ENCODE measurements at regions not wholly inside any gene's neighbourhood (a gene's known extent, or its start where the extent isn't known, plus 50 kb on each side); places are given as distances from the start of the nearest gene placed in this dataset.

DNA sequence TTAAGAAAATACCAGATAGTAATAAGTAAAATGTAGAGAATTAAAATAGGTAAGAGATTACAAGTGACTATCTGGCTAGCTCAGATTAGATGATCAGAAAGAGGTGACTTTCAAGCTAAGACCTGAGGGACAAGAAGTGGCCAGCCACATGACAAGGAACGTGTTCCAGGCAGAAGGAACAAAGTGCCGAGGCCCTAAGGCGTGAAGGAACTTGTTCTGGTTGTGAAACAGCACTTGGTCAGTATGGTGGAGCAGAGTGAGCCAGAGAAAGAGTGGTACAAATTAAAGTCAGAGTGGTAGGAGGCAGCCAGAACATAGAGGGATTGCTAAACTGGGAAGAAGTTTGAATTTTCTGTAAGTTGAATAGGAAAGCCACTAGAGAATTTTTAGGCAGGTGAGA is 73.6 kb downstream of the ADRB2 start:
- TF ChIP-seq CEBPB (IDR thresholded peaks at IDR 0.05; ENCODE audit: low read depth, low read length) = no peak
- no peak for TF ChIP-seq SUZ12 (IDR thresholded peaks at IDR 0.05; ENCODE audit: low read length)
- TF ChIP-seq CREB1 (IDR thresholded peaks at IDR 0.05) = no peak
- no peak for TF ChIP-seq HDAC6 (IDR thresholded peaks at IDR 0.05; ENCODE audit: low read depth, low read length)
- no peak for TF ChIP-seq GABPA (IDR thresholded peaks at IDR 0.05; ENCODE audit: borderline replicate concordance, insufficient read depth, low read length)
- TF ChIP-seq, protein P1, sequence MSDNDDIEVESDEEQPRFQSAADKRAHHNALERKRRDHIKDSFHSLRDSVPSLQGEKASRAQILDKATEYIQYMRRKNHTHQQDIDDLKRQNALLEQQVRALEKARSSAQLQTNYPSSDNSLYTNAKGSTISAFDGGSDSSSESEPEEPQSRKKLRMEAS (IDR thresholded peaks at IDR 0.05) = no peak
- no peak for TF ChIP-seq RBBP5 (IDR thresholded peaks at IDR 0.05; ENCODE audit: borderline replicate concordance, low read depth, low read length)
- no peak for TF ChIP-seq TAF1 (IDR thresholded peaks at IDR 0.05; ENCODE audit: low read depth, low read length)
- TF ChIP-seq NRF1 (IDR thresholded peaks at IDR 0.05; ENCODE audit: low read depth, low read length) = no peak
- TF ChIP-seq RNF2 (IDR thresholded peaks at IDR 0.05; ENCODE audit: borderline replicate concordance, low read depth, low read length, missing control alignments, poor library complexity, severe bottlenecking) = no peak
- no peak for TF ChIP-seq SIX5 (IDR thresholded peaks at IDR 0.05; ENCODE audit: low read depth, low read length)
- no peak for TF ChIP-seq RXRA (IDR thresholded peaks at IDR 0.05; ENCODE audit: insufficient read depth, low read depth, low read length)
- no peak overlapping the region for H2BK20ac ChIP-seq (ENCODE audit: low read length)
- DNase-seq (ENCODE audit: low read depth in 1 of 2, low spot score in 2 of 2) (no peak), FAIRE-seq (no peak)
- no peak overlapping the region for H3K23ac ChIP-seq (ENCODE audit: insufficient read length)
- no peak overlapping the region for H3K4me2 ChIP-seq (ENCODE audit: insufficient read depth in 1 of 2, low read depth in 2 of 2, low read length in 2 of 2)
- no peak overlapping the region for H3K14ac ChIP-seq (ENCODE audit: insufficient read length)
- H2BK5ac ChIP-seq (ENCODE audit: low read depth, low read length) = no peak overlapping the region
- whole genome bisulfite sequencing, 2 experiments (ENCODE audit: extremely low coverage in 1 of 2, insufficient coverage in 1 of 2, insufficient read length in 1 of 2, insufficient replicate concordance in 2 of 2, low coverage in 1 of 2, low lambda C conversion rate in 2 of 2, missing lambda C conversion rate in 1 of 2) = 79% methylated on average over 3 of the region's 3 CpGs; no CpG with 5 or more reads in 1 of the 2 experiments
- H3K23me2 ChIP-seq (ENCODE audit: low read depth, low read length) = no peaks in the 10 kb centered on the region
- no peaks in the 10 kb centered on the region for H3K9me3 ChIP-seq (ENCODE audit: insufficient read depth in 2 of 2, low read depth in 1 of 2, low read length in 1 of 2)
- no peaks in the 10 kb centered on the region for H3K27me3 ChIP-seq (replicated peaks in 1 of 4; ENCODE audit: control insufficient read depth in 3 of 4, extremely low read depth in 1 of 4, insufficient read depth in 3 of 4, low read length in 3 of 4)
- POLR2A ChIA-PET (ENCODE audit: partially characterized antibody) = no interaction called here
- no peak overlapping the region for H3K4me3 ChIP-seq (ENCODE audit: extremely low read depth in 1 of 4, insufficient read depth in 2 of 4, low read depth in 3 of 4, low read length in 4 of 4)
- no peak overlapping the region for H4K91ac ChIP-seq (replicated peaks; ENCODE audit: insufficient read length, low read length)
- H3K36me3 ChIP-seq (ENCODE audit: control insufficient read depth in 2 of 4, insufficient read depth in 4 of 4, low read length in 3 of 4) = no peaks in the 10 kb centered on the region
- H2BK12ac ChIP-seq (ENCODE audit: low read depth, low read length) = no peak overlapping the region; the same call in 1 of the 2 replicates
- H2BK15ac ChIP-seq (ENCODE audit: low read length) = no peak overlapping the region
- no peak overlapping the region for H3K27ac ChIP-seq (ENCODE audit: low read depth, low read length)
- H2AFZ ChIP-seq (ENCODE audit: low read length) = no peak overlapping the region
- no peaks in the 10 kb centered on the region; a peak in 2 of 7 replicates for H3K4me1 ChIP-seq (replicated peaks in 1 of 4; ENCODE audit: control insufficient read depth in 3 of 4, insufficient read depth in 4 of 4, low read length in 3 of 4)
- H3K9ac ChIP-seq (replicated peaks in 1 of 4; ENCODE audit: extremely low read depth in 1 of 4, low read depth in 3 of 4, low read length in 3 of 4) = no peak overlapping the region
- H3K18ac ChIP-seq (ENCODE audit: extremely low read depth, low read length) = no peak overlapping the region
- H3K4ac ChIP-seq (replicated peaks; ENCODE audit: insufficient read length, low read depth, low read length) = no peak overlapping the region
- H3K79me1 ChIP-seq (ENCODE audit: low read depth, low read length) = no peaks in the 10 kb centered on the region
- H4K5ac ChIP-seq (ENCODE audit: insufficient read length, low read depth, low read length) = no peak overlapping the region
- no peaks in the 10 kb centered on the region for H4K20me1 ChIP-seq (replicated peaks in 1 of 2; ENCODE audit: control insufficient read depth in 1 of 2, insufficient read depth in 2 of 2, low read length in 2 of 2)
- no peak overlapping the region for H4K8ac ChIP-seq (ENCODE audit: extremely low read depth, insufficient read depth, low read length)
- H3K56ac ChIP-seq (replicated peaks; ENCODE audit: insufficient read length, low read depth, low read length) = no peak overlapping the region
- no peaks in the 10 kb centered on the region for H3K79me2 ChIP-seq (ENCODE audit: control insufficient read depth in 1 of 2, insufficient read depth in 2 of 2, low read length in 2 of 2)
- no peak overlapping the region; the same call in 1 of the 2 replicates for H2AK5ac ChIP-seq (ENCODE audit: low read depth, low read length)
- CTCF ChIA-PET (ENCODE audit: partially characterized antibody) = interaction anchor here (0.7 to 4.0 kb wide), 6 partner anchors 11 to 169 kb away, joined by 3 to 14 read pairs (median 5); no protein-coding TSS in a partner anchor
- no peak overlapping the region for H2BK120ac ChIP-seq (replicated peaks; ENCODE audit: low read depth, low read length)

All from H1 (cell line).